Activated CD8-positive, alpha-beta memory T cell treated with anti-CD3 and anti-CD28 coated beads, Interleukin-2, amount 10 ng/mL, durations not matched to agents 7 days and 5 days (primary cell): ENCODE measurements at regions not wholly inside any gene's neighbourhood (a gene's known extent, or its start where the extent isn't known, plus 50 kb on each side); places are given as distances from the start of the nearest gene placed in this dataset.
"Not testable (repeated sequence)": the region's sequence is repeated elsewhere in the genome, so short reads cannot be mapped to it uniquely, and the experiment has no call there.

Experiments used
- ATAC-seq: fragments of 150-1000 bp; cut with Tn5 transposase; one replicate; pipeline ENCODE4 v1.10.0; 2021; ENCODE audit warnings: moderate library complexity
- CTCF ChIA-PET: fragments of 350-600 bp; sonication (Branson Sonifier 250); formaldehyde crosslinking; loops from one replicate; lab custom pipeline; 2021; ENCODE audit warnings: antibody characterized with exemption; lab: Charles Lee
- DNase-seq: peaks from one replicate; pipeline ENCODE4 v3.0.0-alpha.2; 2020
- H3K27ac Mint-ChIP-seq: one replicate; pipeline ENCODE4 v1.8.0; 2021; ENCODE audit warnings: mild to moderate bottlenecking, mixed read lengths
- H3K27me3 Mint-ChIP-seq: one replicate; pipeline ENCODE4 v1.8.0; 2021; ENCODE audit warnings: mixed read lengths
- H3K36me3 Mint-ChIP-seq: one replicate; pipeline ENCODE4 v1.8.0; 2021; ENCODE audit warnings: mild to moderate bottlenecking, mixed read lengths
- H3K4me1 Mint-ChIP-seq: one replicate; pipeline ENCODE4 v1.8.0; 2021; ENCODE audit warnings: mixed read lengths
- H3K4me3 Mint-ChIP-seq: one replicate; pipeline ENCODE4 v1.8.0; 2021; ENCODE audit warnings: mild to moderate bottlenecking, moderate library complexity, mixed read lengths
- H3K9me3 Mint-ChIP-seq: one replicate; pipeline ENCODE4 v1.8.0; 2022; ENCODE audit warnings: low read depth, mixed read lengths

DNA sequence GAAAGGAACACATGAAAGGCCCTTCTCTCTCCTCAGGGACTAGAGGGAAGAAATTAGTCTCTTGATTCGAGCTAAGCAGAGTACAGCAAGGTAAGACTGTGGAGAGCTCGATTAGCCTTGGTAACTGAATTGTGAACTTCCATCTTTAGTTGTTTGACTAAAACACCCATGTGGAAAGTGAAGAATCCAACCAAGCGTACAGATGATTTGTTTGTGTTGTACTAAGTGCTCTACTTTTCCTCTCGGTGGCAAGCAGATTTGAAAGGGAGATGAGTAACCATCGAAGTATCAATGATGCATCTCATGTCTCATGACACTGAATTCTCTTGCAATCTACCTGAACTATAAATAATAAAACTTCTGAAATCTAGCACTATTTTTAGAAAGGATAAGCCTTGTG lies 80.7 kb downstream of the FZD1 start:
- Mint-ChIP-seq H3K4me1 (no peaks in the 10 kb centered on the region), H3K4me3 (no peak overlapping the region), H3K9me3 (no peaks in the 10 kb centered on the region), H3K27me3 (no peaks in the 10 kb centered on the region), H3K36me3 (no peaks in the 10 kb centered on the region), H3K27ac (no peak overlapping the region)
- CTCF ChIA-PET, result no interaction called here
- DNase-seq (no peak), ATAC-seq (no peak)

DNA sequence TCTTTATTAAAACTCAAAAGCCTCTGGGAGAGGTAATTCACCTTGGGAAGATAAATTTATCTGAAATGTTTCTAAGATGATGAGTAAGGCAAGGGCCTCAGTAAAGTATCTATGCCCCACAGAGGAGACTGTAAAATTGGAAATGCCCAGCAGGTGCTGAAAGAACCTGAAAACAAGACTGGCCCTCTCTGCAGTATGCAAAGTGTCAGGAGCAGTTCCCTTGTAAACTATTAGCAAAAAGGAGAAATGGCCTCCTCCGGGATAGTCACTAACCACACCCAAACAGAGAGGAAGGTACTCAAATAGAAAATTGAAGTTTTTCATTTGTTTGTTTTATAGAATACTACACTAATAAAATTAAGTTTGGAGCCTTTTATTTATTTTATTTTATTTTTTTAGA lies 81.2 kb downstream of the FZD1 start:
- no peaks in the 10 kb centered on the region for H3K4me1 Mint-ChIP-seq
- H3K27ac Mint-ChIP-seq, result no peak overlapping the region
- no peak overlapping the region for H3K4me3 Mint-ChIP-seq
- no peaks in the 10 kb centered on the region for H3K36me3 Mint-ChIP-seq
- no peaks in the 10 kb centered on the region for H3K27me3 Mint-ChIP-seq
- H3K9me3 Mint-ChIP-seq, result no peaks in the 10 kb centered on the region
- DNase-seq (no peak), ATAC-seq (no peak)
- CTCF ChIA-PET, result no interaction called here

DNA sequence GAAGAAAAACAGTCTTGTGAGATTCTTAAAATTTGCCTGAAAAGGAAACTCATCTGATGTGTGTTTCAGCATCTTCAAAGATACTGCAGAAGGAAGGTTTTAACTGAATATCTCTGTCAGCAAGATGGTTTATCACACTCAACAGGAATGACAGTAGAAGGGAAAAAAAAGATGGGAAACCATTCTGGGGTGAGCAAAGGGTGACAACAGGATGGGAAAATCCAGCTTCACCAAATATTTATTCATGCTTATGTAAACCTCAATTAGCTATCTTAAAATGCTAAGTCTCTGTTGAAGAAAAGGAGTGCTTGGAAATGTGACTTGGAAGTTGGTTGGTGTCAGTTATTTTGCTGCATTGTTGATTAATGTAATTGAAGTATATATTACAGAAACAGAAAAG lies 82.2 kb downstream of the FZD1 start:
- no peak for ATAC-seq
- DNase-seq, result no peak
- no peak overlapping the region for H3K27ac Mint-ChIP-seq
- no peak overlapping the region for H3K4me3 Mint-ChIP-seq
- no peaks in the 10 kb centered on the region for H3K27me3 Mint-ChIP-seq
- no peaks in the 10 kb centered on the region for H3K9me3 Mint-ChIP-seq
- no peaks in the 10 kb centered on the region for H3K4me1 Mint-ChIP-seq
- no peaks in the 10 kb centered on the region for H3K36me3 Mint-ChIP-seq
- CTCF ChIA-PET, result no interaction called here

DNA sequence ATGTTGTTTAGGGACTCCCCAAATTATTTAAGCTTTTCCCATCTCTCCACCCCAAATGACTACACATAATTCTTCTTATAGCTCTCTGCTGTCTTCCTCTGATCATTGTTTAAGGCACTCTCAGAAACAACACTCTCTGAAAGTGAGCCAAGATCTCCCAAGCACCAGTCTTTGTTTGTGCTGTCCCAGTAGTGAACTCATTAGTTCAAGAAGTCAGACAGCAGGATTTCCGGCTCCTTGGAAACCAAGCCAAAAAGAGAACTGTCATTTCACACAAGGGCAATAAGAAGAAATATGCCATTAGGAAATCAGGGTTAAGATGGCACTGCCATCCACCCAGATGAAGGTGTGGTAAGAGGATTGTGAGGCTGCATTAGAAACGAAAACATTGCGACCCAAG lies 83.1 kb downstream of the FZD1 start:
- DNase-seq (no peak), ATAC-seq (no peak)
- Mint-ChIP-seq H3K27me3 (no peaks in the 10 kb centered on the region), H3K27ac (no peak overlapping the region), H3K4me1 (no peaks in the 10 kb centered on the region), H3K4me3 (no peak overlapping the region), H3K9me3 (no peaks in the 10 kb centered on the region), H3K36me3 (no peaks in the 10 kb centered on the region)
- CTCF ChIA-PET, result no interaction called here

DNA sequence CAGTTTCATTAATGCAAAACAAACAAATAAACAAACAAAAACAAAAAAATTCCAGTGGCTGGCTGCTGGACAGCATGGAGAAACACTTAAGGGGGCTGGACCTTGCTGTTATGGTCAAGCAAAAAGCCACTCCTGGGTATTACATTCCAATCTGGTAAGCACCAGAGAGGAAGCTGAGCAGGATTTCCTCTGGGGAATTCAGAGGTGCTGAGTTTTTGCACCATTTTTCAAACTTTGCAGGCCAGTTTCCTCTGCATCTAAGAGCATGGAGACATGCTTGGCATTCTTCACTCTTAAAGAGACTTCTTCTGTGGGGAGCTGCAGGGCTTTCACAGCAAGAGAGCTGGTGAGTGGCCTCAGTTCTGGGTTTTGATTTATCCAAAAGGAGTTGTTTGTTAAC lies 84.5 kb downstream of the FZD1 start:
- no peak for ATAC-seq
- Mint-ChIP-seq H3K4me1 (no peaks in the 10 kb centered on the region), H3K36me3 (no peaks in the 10 kb centered on the region), H3K27me3 (no peaks in the 10 kb centered on the region), H3K27ac (no peak overlapping the region), H3K9me3 (no peaks in the 10 kb centered on the region), H3K4me3 (no peak overlapping the region)
- CTCF ChIA-PET, result no interaction called here
- DNase-seq, result no peak

DNA sequence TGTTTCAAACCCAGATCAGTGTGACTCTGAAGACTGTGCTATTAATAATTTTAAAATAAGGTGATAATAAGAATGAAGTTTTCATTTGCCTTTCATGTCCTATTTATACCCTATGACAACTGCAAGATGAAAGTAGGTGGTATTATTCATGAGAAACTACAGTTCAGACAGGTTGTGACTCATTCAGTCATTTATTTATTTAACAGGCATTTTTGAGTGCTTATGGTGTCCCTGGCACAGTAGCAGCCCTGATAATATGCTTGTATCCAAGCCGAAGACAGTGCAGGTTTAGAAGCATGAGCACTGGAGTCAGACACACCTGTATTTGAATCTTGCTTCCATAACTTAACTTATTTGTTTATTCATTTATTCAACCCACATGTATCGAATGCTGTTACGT lies 87.1 kb downstream of the FZD1 start:
- Mint-ChIP-seq H3K9me3 (no peaks in the 10 kb centered on the region), H3K4me1 (no peaks in the 10 kb centered on the region), H3K27me3 (no peaks in the 10 kb centered on the region), H3K27ac (no peak overlapping the region), H3K36me3 (no peaks in the 10 kb centered on the region), H3K4me3 (no peak overlapping the region)
- ATAC-seq (no peak), DNase-seq (no peak)
- CTCF ChIA-PET, result no interaction called here

DNA sequence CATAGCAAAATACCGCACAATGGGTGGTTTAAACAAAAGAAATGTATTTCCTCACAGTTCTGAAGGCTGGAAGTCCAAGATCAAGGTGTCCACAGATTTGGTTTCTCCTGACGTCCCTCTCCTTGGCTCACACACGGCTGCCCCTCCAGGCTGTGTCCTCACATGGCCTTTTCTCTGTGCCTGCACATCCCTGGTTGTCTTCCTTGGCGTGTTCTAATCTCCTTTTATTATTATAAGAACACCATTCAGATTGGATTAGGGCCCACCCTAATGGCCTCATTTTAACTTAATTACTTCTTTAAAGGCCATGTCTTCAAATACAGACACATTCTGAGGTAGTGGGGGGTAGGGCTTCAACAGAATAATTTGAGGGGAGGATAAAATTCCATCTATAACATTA lies 87.9 kb downstream of the FZD1 start:
- H3K27ac Mint-ChIP-seq, result no peak overlapping the region

DNA sequence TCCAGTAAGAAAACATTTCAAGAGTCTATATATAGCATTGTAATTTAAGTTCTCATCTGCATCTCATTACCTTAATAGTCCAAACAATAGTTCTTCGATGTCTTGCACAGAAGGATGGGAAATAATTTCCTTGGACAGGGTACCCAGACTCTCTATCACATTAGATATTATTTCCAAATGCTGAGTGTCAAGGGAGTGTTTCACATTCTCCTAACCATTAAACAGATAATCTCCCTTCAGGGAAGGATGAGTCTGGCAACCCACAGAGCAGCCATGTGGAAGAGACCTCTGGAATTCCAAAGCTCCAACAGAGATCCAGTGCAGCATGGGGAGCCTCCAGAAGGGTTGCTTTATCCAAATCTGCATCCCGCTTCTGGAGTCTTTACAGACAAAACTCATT lies 89.6 kb downstream of the FZD1 start:
- Mint-ChIP-seq H3K4me1 (no peaks in the 10 kb centered on the region), H3K27me3 (no peaks in the 10 kb centered on the region), H3K27ac (no peak overlapping the region), H3K9me3 (no peaks in the 10 kb centered on the region), H3K4me3 (no peak overlapping the region), H3K36me3 (no peaks in the 10 kb centered on the region)
- no peak for DNase-seq
- no peak for ATAC-seq
- CTCF ChIA-PET, result no interaction called here

More for the DNA sequence above, 87.9 kb downstream of the FZD1 start:
- CTCF ChIA-PET, result no interaction called here
- H3K9me3 Mint-ChIP-seq, result no peaks in the 10 kb centered on the region
- H3K4me1 Mint-ChIP-seq, result no peaks in the 10 kb centered on the region
- no peak overlapping the region for H3K4me3 Mint-ChIP-seq
- no peaks in the 10 kb centered on the region for H3K36me3 Mint-ChIP-seq
- DNase-seq, result no peak
- H3K27me3 Mint-ChIP-seq, result no peaks in the 10 kb centered on the region
- no peak for ATAC-seq

DNA sequence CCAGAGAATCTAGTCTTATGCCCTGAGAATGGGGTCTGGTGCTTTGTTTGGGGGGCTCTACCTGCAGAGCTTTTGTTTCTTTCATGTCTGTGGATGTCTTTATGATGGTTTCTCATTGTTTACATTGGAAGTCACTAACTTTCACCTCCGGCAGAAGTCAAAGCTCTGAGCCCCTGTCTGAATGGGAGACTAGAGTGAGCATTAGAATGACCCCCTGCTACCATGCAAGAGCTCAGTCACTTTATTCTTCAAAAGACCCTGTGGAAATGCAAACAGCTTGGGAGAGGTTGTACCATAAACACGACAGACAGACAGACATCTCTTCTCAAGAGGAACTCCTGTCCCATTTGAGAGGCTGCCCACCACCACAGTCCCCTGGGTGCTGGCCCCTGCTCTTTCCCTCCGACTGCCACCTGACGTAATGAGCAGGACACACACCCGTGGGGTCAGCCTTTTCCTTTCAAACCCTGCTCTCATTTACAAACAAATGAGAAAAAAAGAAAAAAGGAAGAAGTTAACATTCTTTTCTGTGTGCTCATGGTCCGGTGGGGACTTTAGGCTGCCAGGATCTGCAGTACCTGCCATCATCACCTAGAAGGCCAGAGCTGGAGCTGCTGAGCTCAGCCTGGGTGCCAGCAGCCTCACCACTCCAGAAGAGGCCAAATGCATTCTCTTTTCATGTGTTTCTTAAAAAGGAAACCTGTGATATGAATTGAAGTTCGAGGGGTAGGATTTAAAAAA lies 91.6 kb downstream of the FZD1 start:
- H3K27ac Mint-ChIP-seq, result no peak overlapping the region
- DNase-seq, result no peak
- no peaks in the 10 kb centered on the region for H3K9me3 Mint-ChIP-seq
- no peak overlapping the region for H3K4me3 Mint-ChIP-seq
- H3K4me1 Mint-ChIP-seq, result no peaks in the 10 kb centered on the region
- ATAC-seq, result no peak
- H3K36me3 Mint-ChIP-seq, result no peaks in the 10 kb centered on the region
- H3K27me3 Mint-ChIP-seq, result no peaks in the 10 kb centered on the region
- CTCF ChIA-PET, result no interaction called here

DNA sequence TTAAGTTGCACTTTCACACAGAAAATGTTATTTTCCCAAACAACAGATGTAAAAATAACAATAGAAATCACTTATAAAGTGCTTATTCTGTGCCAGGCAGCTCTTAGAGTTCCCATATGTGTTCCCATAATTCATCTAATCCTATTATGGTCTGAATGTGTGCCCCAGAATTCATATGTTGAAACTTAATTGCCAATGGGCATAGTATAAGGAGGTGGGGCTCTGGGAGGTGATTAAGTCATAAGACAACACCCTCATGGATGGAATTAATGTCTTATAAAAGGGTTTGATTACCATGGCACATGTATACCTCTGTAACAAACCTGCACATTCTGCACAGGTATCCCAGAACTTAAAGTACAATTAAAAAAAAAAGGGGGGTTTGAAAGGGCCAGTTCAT lies 92.7 kb downstream of the FZD1 start:
- no peaks in the 10 kb centered on the region for H3K36me3 Mint-ChIP-seq
- H3K9me3 Mint-ChIP-seq, result no peaks in the 10 kb centered on the region
- no peak for DNase-seq
- H3K27ac Mint-ChIP-seq, result no peak overlapping the region
- ATAC-seq, result no peak
- CTCF ChIA-PET, result no interaction called here
- H3K27me3 Mint-ChIP-seq, result no peaks in the 10 kb centered on the region
- no peak overlapping the region for H3K4me3 Mint-ChIP-seq
- no peaks in the 10 kb centered on the region for H3K4me1 Mint-ChIP-seq

DNA sequence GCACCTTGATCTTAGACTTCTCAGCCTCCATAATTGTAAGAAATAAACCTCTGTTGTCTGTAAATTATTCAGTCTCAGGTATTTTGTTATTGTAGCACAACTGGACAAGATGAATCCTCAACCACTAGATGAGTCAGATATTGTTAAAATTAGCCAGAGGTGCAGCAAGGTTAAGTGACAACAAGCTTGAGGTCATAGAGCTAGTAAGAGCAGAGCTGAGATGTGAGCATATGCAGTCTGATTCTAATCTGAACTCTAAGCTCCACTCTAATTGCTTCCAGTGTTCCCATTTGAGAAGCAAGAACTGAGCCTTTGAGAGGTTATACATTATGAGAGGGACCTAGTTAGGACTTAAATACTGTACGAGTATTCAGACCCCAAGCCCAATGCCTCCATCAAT lies 93.1 kb downstream of the FZD1 start:
- Mint-ChIP-seq H3K9me3 (no peaks in the 10 kb centered on the region), H3K27me3 (no peaks in the 10 kb centered on the region), H3K4me1 (no peaks in the 10 kb centered on the region), H3K36me3 (no peaks in the 10 kb centered on the region), H3K4me3 (no peak overlapping the region), H3K27ac (no peak overlapping the region)
- DNase-seq (no peak), ATAC-seq (no peak)
- CTCF ChIA-PET, result no interaction called here

DNA sequence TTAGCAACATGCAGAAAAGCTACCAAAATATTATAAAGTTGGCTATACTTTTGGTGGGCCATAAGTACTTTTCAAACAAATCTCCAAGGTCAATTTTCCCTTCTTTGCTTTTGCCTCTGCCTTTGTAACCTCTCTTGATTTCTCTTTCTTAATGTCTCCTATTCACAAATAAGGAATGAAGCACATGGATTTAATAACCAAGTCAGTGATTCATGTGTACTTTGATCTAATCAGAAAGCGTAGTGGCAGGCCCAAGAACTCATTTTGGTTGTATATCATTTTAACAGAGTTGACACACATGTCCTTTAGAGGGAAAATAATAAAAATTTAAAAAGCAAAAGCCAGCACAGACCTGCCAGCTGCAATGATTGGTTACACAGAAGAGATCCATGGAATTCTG lies 93.7 kb downstream of the FZD1 start:
- ATAC-seq (no peak), DNase-seq (no peak)
- Mint-ChIP-seq H3K27ac (no peak overlapping the region), H3K36me3 (no peaks in the 10 kb centered on the region), H3K4me3 (no peak overlapping the region), H3K27me3 (no peaks in the 10 kb centered on the region), H3K9me3 (no peaks in the 10 kb centered on the region), H3K4me1 (no peaks in the 10 kb centered on the region)
- CTCF ChIA-PET, result no interaction called here

DNA sequence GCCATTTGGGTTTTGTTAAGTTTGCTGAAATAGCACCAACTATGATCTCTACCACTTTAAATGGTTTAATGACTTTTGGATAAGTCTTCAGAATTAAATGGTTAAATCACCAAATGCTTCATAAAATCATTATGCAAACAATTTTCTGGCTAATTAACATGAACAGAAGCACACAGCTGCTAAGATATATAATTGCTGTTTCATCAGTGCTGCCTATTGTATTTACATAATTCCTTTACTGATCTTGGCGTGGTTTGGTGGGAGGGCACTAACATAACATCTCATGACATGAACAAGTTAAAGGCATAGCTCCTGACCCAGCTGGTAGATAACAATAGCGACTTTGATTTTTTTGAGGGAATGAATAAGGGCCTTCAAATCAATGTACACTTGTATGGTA lies 94.1 kb downstream of the FZD1 start:
- no peak overlapping the region for H3K27ac Mint-ChIP-seq
- no peak for DNase-seq
- no peaks in the 10 kb centered on the region for H3K9me3 Mint-ChIP-seq
- H3K36me3 Mint-ChIP-seq, result no peaks in the 10 kb centered on the region
- no peaks in the 10 kb centered on the region for H3K27me3 Mint-ChIP-seq
- CTCF ChIA-PET, result no interaction called here
- H3K4me1 Mint-ChIP-seq, result no peaks in the 10 kb centered on the region
- H3K4me3 Mint-ChIP-seq, result no peak overlapping the region
- ATAC-seq, result no peak

DNA sequence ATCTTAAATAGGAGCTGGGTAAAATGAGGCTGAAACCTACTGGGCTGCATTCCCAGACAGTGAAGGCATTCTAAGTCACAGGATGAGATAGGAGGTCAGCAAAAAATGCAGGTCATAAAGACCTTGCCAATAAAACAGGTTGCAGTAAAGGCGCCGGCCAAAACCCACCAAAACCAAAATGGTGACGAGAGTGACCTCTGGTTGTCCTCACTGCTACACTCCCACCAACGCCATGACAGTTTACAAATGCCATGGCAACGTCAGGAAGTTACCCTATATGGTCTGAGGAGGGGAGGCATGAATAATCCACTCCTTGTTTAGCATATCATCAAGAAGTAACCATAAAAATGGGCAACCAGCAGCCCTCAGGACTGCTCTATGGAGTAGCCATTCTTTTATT lies 100.9 kb downstream of the FZD1 start:
- H3K4me3 Mint-ChIP-seq, DNase-seq, H3K9me3 Mint-ChIP-seq, H3K27me3 Mint-ChIP-seq, ATAC-seq, H3K4me1 Mint-ChIP-seq, H3K36me3 Mint-ChIP-seq, H3K27ac Mint-ChIP-seq, CTCF ChIA-PET: not testable (repeated sequence)

DNA sequence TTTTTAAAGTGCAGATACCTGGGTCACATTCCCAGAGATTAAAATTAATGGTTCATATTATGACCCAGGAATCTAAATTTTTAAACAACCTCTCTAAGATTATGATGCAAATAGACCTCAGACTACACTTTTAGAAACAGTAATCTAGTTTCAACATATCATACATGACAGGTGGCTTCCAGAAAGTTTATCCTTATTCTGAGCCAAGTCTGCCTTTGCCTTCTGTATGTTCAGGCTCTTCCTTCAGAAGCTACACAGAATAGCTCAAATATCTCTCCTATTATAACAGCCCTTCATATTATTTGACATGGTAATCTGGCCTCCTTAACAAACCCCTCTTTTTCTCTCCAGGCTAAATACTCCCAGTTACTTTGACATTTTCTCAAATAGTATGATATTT lies 101.9 kb downstream of the FZD1 start:
- no peak for ATAC-seq
- no peak overlapping the region for H3K27ac Mint-ChIP-seq

More for the DNA sequence above, 101.9 kb downstream of the FZD1 start:
- H3K36me3 Mint-ChIP-seq, result no peaks in the 10 kb centered on the region
- no peak for DNase-seq
- CTCF ChIA-PET, result no interaction called here
- no peaks in the 10 kb centered on the region for H3K4me1 Mint-ChIP-seq
- no peak overlapping the region for H3K4me3 Mint-ChIP-seq
- H3K27me3 Mint-ChIP-seq, result no peaks in the 10 kb centered on the region
- no peaks in the 10 kb centered on the region for H3K9me3 Mint-ChIP-seq
